GM18909 (cell line): ENCODE measurements at regions not wholly inside any gene's neighbourhood (a gene's known extent, or its start where the extent isn't known, plus 50 kb on each side); places are given as distances from the start of the nearest gene placed in this dataset.

ENCODE experiments used
- ATAC-seq: cut with Tn5 transposase; IDR thresholded peaks from one replicate; pipeline ENCODE4 v1.9.1; 2021; ENCODE audit warnings: mild to moderate bottlenecking; ENCODE audit not compliant: unreplicated experiment, poor library complexity

GRCh38 chr3:14352002-14352627, 50.3 kb upstream of the SLC6A6 start:
- ATAC-seq = no peak
